GM18868 (cell line): ENCODE measurements at regions not wholly inside any gene's neighbourhood (a gene's known extent, or its start where the extent isn't known, plus 50 kb on each side); places are given as distances from the start of the nearest gene placed in this dataset.

Experiments
- ATAC-seq: cut with Tn5 transposase; IDR thresholded peaks from one replicate; pipeline ENCODE4 v1.9.1; 2021; ENCODE audit warnings: mild to moderate bottlenecking, moderate library complexity; ENCODE audit not compliant: unreplicated experiment

DNA sequence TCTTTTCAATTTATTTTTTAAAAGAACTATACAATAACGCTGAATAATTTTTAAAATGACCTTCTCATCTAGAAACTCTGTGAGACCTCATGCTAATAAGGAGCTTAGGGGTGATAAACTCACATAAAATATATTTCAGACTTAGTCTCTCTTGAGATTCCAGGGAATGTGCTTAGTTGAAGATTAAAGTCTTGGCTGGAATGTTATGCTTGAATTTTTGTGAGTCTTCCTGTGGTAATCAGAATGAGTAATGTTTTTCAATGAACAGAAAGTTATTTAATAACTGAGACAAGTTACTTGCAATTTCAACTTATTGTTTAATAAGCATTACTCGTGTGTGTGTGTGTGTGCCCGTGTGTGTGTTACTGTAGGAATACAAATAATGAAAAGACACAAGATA, 379.9 kb upstream of the EPHA7 start:
- no peak for ATAC-seq

DNA sequence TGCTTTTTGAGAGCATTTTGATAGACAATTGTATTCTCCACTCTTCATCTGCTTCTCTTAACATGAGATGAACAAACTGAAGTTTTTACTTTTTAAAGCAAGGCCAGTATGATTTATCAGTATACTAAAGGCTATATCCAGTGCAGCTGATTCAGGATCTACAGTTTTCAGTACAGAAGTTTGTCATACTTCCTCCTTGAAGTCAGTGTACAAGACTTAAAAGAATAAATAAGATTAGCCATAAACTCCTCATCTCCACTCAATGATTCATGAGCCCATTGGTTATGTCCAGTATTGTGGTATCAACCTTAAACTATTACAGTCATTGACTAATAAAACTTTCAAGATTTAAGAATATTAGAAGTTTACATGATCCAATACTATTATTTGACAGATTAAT, 374.8 kb upstream of the EPHA7 start:
- ATAC-seq: no peak

DNA sequence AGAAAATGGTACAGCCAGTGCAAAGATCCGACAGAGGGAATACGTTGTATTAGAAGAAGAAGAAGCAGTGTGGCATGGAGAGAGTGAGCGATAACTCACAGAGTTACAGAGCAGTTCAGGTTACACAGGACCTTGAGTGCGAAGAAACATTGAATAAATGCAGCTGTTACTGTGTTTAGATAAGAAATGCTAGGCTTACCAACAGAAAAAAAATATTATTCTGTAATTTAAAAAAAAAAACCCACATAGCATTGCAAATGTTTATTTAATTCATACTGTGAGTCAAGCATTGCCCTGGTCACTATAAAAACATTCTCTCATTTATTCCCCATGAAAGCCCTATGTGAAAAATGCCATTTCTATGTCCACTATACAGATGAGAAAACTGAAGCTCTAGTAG, 373.4 kb upstream of the EPHA7 start:
- no peak for ATAC-seq

DNA sequence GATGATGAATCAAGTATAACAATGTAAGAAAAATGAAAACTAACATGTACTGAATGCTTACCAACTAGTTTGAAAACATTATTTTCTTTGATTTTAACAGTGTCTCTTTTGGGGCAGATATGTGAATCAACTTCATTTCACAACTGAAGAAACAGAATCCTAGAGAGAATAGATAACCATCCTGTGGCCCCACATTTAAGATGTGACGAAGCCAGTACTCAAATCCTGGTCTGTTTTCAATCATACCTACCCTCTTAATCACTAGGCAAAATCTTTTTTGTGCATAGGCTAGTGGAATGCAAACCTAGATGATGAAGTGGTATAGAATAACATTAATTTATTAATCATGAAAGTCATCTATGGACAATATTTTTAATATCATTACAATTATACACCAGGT, 371.6 kb upstream of the EPHA7 start:
- no peak for ATAC-seq

DNA sequence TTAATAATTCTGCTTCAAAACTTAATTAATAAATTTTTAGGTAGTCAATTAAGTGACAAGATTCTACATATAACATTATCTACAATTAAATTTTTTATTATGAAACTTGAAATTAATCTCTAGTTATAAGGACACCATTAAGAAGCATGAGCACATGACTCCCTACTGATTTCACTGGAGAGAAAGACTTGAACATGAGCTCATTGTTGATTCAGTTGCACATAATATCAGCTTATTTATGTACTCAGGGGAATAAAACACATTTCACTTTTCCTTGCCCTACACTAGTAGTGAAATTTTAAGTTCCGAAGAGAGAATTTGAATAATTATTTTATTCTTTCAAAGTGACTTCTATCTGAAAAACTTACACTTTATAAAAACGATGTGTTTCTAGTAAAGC, 370.2 kb upstream of the EPHA7 start:
- ATAC-seq: no peak

DNA sequence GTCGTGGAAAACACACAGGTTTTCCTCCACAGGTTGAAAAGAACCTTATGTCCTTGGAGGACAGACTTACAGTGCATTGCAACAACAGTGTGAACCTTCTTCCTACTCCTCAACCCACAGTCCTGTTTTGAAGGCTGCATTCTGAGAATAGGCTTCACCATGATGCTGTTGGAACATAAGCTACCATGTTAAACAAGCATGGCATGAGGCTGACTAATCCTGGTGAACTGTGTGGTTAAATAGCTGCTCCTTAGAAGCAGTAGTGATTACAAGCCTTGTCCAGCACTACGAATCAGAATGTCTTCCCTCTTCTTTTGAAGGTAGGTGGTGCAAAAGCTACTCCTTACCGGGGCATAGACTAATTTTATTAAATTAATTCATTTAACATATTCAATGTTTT, 368.5 kb upstream of the EPHA7 start:
- no peak for ATAC-seq

DNA sequence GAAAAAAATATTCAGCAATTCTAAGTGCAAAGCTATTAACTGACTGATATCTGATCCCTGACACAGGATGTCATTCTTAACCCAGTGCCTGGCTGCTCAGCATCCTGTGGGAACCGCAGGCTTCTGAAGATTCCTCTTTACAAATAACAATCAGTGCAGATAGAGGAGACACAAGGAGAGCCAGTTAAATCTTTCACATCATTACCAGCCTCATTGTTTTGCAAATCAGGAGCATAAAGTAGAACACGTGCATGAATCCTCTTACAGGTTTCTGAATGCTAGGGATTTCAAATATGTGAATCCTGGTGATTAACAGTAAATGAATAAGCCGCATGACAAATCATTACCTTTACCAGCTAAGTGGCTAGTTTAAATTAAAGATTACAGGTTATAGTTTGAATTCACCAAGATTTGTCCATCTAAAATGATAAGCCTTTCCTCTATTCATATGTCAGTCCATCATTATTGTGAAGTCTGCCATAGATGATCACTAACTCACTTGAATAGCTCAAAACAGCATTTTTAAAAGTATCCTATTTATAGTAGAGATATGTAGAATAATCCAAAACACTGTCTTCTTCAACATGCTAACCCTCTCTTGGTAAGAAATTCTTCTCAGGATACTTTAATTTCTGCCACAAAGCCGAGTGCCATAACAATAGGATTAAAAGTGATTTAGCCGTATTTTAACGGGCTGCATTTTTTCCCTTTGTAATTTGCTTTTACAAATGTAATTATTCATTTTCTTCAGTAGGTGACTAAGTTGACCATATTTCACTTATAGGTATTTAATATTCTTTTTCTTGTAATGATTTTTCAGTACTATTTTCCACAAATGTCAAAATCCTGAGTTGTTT, 367.3 kb upstream of the EPHA7 start:
- ATAC-seq: no peak

DNA sequence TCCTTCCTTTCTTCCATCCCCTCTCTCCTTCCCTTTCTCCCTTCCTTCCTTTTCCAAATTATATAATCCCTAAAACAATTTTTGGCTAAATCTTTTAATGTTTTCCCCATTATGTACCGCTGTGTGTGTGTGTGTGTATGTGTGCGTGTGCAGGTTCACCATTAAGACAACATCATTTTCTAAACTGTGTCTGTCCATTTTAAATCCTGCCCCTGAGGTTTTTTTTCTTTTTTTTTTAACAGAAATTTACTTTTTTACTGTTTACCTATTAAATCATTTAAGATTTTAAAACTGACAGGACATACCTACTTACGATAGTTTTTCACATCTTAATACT, 366.3 kb upstream of the EPHA7 start:
- no peak for ATAC-seq

DNA sequence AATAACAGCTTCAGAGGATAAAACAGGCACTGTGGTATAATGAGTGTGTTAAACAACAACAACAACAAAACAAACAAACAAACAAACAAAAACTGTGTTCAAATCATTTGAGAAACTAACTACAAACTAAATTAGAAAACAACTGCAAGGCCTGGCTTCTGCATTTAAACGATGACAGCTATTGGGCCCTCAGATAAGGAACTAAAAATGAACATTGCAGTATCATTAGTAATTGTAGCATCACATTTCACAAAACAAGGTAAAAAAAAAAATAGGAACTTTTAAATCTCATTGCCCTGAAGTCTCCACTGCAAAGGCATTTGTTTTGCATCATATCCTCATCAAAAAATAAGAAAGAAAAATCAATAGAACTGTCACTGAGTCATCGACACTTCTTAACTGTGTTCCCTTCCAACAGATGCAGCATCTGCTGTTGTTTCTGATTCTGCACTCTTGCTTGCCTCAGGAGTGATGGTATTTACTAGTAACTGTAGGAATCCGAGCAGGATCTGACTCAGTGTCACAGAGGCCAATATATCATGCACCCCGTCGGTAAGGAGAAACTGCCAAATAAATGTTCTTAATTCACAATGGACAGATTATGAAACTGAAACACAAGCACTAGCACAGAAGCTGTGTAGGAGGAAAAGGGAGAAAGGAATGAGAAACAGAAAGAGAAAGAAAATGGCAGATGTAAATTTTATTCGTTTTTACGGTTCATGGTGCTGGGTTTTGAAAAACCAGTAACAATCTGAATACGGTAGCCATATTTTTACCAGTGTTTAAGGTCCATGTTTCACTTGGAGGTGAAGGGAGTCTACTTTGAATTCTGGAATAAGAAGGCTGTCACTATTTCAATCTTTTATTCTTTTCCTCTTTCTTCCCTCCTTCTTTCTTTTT, 365.7 kb upstream of the EPHA7 start:
- ATAC-seq: no peak

DNA sequence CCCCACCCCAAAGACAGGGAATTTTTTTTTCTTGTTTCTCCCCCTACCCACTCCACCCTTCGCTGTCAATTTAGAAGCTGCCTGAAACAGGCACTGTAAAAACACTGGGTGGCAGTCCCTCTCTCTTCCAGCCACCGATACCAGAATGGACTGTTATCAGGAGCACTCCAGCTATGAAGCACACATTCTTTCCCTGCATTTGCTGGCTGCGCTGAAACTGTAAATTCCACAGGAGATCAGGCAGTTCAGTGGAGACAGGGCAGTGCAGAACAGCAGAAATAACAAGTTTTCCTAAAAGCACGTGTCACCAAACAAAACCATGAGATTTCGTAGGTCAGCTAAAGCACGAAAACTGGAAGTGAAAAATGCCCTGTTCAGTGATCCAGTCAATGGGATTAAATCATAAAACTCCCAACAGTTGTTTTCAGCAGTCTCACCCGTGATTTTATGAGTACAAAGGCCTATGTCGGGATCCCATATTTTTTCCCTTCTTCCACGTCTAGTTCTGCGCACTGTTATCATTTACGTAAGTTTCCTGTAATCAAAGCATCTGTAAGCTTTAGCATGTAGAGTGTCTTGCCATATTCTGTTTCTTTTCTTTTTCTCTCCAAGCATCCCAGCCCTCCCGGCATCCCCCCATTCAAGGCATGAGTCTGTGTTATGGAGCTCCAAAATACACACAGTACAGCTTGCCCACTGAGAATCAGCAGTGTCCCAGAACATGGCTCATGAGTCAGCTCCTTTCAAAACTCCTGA, 359.9 kb upstream of the EPHA7 start:
- no peak for ATAC-seq

DNA sequence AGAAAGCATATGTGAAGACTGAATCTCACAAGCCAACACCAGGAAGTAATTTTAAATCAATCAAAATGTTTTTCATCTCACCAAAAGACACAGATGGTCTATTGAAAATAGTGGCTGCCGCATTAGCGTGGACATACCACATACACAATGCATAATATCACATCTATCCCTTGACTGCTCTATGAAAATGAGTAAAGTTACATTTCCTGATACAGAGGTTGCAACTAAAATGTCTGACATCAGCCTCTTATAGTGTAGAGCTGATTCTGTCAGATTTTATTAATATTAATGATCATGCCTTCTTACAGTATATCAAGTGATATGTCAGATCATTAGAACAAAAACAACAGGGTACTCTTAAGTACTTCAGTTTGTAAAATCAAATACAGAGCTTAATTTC, 339.8 kb upstream of the EPHA7 start:
- no peak for ATAC-seq

DNA sequence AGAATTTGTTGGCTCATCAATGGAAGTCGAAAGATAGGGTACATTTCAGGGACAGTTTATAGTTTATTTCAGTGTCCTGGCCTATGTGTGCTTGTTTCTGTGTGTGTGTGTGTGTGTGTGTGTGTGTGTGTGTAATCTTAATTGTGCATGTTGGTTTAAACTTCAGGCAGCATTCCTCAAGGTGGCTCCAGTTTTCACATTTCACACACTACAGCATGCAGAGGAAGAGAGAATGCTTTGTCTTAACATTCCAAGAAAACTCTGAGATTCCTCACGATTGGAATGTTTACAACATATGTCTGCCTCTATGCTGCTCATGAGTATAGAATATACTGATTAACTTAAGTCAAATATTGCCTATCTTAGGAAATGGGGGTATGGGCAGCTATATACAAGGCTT, 332.6 kb upstream of the EPHA7 start:
- no peak for ATAC-seq

DNA sequence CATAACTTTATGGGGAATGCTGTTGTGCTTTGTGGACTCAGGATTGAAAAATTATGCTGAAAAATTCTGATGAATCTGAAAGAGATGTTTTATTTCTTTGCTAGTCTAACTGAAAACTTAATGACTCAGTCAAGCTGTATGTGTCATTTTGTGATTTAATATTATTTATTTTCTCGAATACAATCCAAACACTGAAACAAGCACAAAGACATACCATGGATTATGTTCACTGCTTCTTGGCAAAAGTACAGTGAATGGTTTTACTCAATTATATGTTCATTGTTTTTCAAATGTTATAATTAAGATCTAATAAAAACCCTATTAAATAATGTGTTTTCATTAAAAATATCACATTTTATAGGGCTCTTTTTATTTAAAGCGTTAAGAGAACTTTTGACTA, 330.6 kb upstream of the EPHA7 start:
- no peak for ATAC-seq

DNA sequence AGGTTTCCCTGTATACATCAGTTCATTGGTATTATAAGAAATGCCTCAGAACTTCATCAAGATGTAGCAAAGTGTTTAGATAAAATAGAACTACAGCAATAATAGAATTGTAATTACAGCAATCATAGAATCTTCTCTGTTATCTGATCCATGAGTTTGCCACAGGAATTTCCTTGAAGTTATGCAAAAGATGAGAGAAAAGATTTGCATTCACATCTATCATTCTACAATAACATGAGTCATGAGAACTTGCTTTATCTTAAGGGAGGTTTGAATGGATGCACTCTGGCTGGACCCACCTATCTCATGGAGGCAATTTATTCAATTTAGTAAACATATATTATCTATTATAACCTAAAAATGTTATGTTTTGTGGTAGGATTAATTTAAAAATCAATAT, 329.8 kb upstream of the EPHA7 start:
- no peak for ATAC-seq

DNA sequence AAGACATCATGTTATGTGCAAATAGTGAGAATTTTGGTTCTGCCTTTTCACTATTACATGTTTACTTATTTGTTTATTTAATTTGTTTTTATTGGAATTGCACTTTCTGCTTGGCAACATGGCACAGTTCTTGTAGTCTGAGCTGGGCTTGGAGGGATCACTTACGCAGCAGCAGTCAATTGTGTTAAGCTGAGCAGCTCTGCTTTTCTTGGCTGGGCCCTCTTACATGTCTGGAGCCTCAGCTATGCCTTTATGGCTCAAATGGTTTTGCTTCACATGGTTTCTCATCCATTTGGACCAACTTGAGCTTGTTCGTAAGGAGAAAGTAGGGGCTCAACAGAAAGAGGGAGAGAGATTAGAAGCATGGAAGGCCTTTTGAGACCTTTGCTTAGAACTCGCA, 327.5 kb upstream of the EPHA7 start:
- no peak for ATAC-seq

DNA sequence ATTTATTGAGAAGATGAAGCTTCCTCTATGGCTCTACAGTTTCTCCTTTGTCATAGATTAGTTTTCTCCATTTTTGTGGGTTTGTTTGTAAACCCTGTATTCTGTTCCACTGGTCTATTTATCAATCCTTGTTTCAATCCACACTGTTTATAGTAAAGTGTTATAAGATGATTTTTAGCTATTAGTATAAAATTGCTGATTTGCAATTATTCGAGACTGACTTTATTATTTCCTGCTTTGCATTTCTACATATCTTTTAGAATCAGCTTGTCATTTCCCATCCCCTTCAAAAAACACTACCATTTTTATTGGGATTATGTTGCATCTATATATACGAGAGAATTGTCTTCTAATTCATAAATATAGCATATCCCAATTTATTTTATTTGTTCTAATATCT, 325.9 kb upstream of the EPHA7 start:
- ATAC-seq: no peak

DNA sequence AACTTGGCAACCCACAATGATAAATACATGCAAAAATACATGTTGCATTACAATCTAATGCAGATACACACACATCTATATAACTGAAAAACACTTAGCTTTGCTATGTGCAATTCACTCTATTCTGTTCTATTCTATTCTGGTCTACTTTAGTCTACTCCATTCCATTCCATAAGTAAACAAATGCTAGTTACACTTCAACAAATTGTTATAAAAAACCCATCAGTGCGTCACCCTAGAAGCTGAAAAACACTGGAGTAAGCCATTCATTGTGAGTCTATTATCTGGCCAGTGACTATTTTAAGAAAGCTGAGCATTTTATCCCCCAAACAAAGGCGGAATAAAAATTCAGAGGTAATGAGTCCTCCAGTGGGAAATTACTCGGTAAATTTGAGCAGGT, 315.7 kb upstream of the EPHA7 start:
- ATAC-seq: no peak

DNA sequence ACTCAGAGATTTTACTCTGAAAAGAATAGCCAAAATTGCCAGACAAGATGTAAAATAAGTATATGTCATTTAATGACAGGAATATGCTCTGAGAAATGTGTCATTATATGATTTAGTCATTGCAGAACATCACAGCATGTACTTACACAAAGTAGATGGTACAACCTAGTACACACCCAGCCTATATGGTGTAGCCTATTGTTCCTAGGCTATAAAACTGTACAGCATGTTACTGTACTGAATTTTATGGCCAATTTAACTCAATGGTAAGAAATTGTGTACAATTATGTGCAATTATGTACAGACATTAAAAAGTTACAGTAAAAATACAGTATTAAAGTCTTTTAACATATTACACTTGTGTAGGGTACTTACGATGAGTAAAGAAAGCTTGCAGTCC, 311.9 kb upstream of the EPHA7 start:
- no peak for ATAC-seq

DNA sequence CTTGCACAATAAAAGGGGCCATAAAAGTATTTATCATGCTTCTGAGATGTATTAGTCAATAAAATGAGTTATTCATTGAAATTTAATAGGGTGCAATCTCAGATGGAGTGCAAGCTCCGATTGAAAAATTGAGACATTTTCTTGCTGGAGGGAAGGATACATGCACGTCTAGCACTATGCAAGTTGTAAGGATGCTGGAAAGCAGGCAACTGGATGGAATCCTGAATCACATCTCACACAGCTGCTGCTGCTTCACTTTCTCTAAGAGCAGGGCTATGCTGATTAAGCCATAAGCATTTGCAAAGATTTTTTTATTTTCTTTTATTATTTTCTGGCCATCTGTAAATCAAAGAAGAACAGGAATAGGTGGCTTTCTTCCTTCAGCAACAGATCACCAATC, 308.8 kb upstream of the EPHA7 start:
- ATAC-seq: no peak

DNA sequence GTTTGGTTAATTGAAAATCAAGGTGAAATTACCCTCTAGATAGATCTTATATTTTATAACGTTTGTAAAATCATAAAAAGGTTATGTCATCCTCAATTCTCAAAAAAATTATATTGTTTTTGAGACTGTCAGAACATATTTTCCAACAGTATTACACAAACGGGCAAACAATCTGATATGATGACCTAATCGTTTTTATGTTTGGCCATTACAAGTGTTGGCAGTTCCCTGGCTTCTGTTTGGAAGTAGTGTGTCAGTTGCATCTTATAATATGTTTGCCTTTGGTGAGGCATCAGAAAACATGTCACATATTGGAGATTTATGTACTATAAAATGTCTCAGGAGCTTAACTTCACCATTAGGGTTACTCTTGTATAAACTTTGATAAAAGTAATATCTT, 308.1 kb upstream of the EPHA7 start:
- no peak for ATAC-seq

DNA sequence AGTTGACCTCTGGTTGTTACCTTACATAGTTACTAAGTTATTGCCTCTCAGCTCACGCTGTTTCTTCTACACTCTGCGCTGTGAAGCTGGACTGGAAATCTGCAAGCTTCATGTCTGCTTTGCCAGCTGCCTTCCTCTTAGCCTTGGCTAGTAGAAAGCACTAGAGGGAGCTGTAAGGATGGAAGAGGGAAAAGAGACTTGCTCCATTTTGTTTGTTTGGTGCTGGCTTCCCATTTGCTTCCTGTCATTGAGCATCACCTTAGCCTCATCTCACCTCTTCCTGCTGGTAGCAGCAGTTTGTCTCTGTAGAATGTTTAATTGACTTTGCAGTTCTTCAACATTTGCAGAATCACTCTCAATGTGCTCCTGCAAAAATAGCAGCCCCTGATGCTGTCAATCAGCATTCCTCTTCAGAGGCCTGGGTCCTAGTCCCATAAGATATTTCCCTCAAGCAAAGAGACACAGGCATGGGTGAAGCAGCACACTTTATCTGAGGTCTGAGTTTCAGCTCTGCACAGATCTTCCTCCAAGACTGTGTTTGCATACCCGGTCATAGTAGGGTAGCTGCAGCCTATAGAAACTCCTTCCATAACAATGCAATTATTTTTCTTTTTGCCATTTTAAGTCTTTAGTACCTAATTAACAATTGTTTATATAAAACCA, 302.2 kb upstream of the EPHA7 start:
- ATAC-seq: no peak
